GM18498 (cell line): ENCODE measurements at regions not wholly inside any gene's neighbourhood (a gene's known extent, or its start where the extent isn't known, plus 50 kb on each side); places are given as distances from the start of the nearest gene placed in this dataset.
"Not testable (repeated sequence)": the region's sequence is repeated elsewhere in the genome, so short reads cannot be mapped to it uniquely, and the experiment has no call there.

Experiments used
- ATAC-seq: cut with Tn5 transposase; IDR thresholded peaks from one replicate; pipeline ENCODE4 v1.9.1; 2021; ENCODE audit warnings: mild to moderate bottlenecking, moderate library complexity; ENCODE audit not compliant: unreplicated experiment

DNA sequence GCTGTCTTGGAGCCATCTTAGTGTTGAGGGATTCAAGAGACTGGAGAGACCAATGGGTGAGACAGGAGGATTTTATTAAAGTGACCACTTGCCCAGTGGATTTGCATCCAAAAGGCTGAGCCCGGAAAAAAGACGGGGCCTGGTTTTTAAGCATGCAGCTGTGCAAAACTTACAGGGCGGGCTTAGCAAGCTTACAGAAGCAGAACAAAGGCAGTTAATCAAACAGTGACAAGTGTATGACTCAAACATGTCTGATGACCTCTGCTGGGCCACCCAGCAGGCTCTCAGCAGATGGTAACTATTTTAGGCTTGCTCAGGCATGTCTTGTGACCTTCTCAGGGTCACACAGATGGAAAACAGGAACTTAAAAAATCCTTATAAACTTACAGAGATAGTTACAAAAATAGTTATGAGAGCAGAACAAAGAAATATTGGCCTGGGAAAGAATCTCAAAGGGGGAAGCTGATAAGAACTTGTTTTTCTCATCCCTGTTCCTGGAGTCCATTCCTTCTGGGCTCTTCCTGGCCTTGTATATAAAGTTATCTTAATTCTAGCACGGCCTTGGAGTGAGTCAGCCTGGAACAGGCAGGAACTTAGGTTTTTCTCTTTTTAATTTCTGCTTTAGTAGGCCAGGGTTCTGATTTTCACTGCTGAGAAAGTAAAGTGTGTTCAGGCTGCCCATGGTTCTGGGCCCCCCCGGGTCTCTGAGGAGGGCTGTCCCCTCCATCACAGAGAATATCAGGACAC is 141.3 kb downstream of the CCDC74A start:
- not testable (repeated sequence) for ATAC-seq

DNA sequence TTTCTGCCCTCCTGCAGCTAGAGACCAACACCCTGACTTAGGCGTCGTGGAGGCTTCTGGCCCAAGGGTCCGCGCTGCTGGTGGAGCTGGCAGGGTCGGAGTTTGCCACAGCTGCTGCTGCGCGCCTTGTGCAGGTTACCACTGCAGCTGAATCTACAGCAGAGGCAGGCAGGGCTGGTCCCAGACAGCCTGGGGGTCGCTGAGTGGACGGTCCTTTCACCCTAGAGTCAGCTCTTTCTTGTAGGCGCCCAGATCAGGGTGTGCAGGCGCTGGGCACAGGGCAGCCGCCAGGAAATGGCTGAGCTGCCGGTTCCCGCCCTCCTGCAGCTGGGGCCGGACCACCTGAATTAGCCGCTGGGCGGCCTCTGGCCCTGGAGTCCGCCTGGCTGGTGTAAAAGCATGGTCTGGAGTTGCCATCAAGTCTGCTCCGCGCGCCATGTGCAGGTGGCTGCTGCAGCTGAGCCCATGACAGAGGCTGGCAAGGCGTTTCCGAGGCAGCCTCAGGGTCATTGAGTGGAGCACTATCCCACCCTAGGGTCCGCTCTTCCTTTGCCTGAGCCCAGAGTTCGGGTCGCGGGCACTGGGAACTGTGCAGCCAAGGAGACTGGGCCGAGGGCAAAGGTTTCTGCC is 144.3 kb downstream of the CCDC74A start:
- ATAC-seq = not testable (repeated sequence)

DNA sequence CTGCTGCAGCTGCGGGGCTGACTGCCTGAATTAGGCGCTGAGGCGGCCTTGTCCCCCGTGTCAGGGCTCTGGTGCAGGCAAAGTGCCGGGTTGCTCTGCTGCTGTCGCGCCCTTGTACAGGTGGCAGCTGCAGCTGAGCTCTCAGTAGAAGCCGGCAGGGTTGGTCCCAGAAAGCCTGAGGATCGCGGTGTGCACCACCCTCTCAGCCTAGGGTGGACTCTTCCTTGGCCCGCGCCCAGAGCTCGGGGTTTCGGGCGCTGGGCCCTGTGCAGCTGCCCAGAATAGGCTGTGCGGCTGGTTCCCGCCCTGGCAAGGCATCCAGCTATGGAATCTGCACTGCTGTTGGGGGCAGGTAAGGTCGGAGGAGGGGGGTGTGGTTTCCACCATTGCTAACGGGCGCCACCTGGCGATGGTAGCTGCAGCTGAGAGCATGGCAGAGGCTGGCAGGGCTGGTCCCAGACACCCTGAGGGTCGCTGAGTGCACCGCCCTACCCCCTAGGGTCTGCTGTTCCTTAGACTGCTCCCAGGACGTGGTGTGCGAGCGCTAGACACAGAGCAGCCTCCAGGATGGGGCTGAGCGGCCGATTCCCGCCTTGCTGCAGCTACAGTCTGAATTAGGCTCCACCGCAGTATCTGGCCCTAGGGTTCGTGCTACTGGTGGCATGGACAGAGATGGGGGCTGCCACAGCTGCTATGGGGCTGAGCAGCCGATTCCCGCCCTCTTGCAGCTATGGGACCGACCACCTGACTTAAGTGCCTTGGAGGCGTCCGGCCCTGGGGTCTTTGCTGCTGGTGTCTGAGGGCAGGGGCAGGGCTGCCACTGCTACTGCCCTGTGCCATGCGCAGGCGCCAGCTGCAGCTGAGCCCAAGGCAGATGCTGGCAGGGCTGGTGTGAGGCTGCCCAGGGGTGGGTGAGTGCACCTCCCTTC is 145.0 kb downstream of the CCDC74A start:
- peak; percentile 88 for ATAC-seq

DNA sequence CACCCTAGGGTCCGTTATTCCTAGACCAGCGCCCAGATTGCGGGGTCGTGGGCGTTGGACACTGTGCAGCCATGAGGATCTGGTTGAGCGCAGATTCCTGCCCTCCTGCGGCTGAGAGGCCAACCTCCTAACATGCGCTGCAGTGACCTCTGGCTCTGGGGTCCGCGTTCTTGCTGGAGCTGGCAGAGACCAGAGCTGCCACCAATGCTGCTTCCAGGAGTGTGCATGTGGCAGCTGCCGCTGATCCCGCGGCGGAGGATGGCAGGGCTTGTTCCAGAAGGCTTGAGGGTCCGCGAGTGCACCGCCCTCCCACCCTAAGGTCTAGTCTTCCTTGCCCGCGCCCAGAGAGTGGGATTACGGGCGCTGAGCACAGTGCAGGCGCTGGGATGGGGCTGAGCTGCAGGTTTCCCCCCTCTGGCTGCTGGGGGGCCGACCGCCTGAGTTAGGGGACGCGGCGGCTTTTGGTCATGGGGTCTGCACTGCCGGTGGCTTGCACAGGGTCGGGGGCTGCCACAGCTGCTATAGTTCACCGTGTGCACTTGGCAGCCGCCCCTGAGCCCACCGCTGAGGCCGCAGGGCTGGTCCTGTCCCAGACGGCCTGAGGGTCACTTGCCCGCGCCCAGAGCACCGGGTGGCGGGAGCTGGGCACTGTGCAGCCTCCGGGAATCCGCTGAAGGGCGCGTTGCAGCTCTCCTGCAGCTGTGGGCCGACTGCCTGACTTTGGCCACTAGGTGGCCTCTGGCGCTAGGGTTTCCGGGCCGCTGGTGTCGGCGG is 145.9 kb downstream of the CCDC74A start:
- ATAC-seq = peak; percentile 93

DNA sequence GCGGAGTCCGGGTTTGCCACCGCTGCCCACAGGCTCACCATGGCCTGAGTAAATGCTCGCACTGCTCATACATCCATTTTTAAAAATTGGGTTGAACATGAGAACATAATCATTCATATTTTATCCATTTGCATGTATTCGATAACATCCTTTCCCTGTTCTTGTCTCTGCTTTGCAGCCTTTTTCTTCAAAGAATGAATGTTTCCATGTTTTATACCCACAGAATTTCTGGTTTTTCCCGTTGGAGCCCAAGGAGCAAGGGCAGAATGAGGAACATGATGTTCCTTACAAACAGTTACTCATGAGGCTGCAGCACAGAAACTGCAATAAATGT is 146.5 kb downstream of the CCDC74A start:
- no peak for ATAC-seq

- peak; percentile 2 for ATAC-seq
Observed at GRCh38 chr2:131681611-131682121, 154.0 kb downstream of the CCDC74A start.

DNA sequence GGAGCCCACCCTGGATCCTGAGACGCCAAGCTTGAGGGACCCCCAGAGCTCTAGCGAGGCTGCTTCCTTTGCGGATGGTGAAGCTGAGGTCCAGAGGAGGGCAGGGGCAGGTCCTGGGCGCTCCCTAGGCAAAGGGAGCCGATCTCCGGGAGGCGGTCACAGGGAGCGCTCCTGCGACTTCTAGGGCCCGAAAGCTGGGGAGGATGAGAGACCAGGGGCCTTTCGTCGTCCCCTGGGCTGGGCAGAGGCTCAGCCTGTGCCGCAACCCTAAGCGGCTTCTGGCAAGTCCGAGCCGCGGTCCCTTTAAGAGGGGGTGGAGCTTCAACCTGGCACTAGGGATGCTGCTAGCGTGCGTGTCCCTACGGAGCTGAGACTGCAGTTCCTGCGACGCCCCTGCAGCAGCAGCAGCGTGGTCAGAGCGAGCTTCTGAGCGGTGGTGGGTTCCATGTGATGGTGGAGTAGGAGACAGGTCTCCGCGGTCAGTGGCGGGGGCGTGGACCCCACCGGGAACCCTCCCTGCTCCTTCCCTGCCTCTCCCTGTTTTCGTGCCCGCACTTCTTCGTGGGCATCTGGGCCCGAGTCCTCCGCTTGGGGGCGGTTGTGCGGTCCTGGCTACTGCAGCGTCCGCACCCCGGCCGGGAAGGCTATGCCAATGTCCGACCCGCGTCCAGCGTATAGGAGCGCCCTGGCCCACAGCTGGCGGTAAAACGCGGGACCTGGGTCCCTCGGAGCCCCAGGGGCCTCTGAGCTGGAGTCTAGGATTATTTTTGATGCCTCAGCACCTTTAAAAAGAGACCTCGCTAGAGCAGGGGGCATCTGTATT is 154.6 kb downstream of the CCDC74A start:
- peak; percentile 100 for ATAC-seq

DNA sequence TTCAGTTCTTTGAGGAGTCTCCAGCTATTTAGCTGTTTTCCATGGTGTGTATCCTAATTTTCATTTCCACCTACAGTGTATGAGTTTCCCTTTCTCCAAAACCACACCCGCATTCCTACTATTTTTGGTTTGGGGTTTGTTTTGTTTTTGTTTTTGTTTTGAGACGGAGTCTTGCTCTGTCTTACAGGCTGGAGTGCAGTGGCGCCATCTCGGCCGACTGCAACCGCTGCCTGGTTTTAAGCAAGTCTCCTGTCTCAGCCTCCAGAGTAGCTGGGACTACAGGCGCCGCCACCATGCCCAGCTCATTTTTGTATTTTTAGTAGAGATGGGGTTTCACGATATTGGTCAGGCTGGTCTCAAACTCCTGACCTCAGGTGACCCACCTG is 155.2 kb downstream of the CCDC74A start:
- ATAC-seq = peak; percentile 32

DNA sequence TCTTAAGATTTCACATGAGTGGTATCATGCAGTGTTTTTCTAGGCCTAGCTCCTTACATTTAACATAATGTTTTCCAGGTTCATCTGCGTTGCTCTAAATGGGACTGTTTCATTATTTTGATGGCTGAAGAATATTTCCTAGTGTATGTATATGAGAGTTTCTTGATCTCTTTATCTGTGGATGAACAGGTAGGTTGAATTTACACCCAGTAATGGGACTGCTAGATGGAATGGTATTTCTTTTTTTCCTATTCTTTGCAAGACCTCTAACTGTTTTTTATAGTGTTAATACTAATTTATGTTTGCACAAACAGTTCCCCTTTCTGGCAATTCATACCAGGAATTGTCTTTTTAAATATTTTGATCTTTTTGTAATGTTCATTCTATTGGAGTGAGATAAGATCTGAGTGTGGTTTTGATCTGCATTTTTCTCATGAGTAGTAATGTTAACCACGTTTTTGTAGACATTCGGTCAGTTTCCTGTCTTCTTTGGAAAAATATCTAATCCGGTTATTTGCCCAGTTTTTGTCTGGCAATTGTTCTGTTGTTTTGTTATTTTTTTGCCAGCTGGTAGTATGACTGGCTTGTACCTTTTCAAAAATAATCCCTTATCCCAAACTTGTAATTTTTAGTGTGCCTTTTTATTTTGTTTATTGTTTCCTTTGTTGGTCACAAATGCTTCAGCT is 157.1 kb downstream of the CCDC74A start:
- ATAC-seq = not testable (repeated sequence)

- not testable (repeated sequence) for ATAC-seq
Observed at GRCh38 chr2:131686164-131686893, 158.6 kb downstream of the CCDC74A start.

GRCh38 chr2:131686894-131687238 is 159.2 kb downstream of the CCDC74A start:
- not testable (repeated sequence) for ATAC-seq

GRCh38 chr2:131689066-131689465 is 161.4 kb downstream of the CCDC74A start:
- ATAC-seq = not testable (repeated sequence)

DNA sequence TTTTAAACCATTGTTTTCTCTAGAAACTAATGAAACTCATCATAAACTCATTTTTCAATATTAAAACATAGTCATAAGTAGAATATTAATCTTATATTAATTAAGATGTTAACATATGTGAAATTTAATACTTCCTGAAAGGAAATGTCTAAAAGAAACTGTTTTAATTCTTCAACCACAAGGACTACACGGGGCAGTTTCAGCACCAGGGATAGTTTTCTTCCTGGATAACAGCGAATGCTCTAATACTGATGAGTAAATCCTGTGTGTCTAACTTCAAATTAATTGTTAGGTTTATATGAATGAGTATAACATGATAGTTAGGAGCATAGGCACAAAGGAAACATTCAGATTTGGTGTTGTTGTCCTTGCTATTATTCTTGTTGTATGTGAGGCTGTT is 183.6 kb downstream of the CCDC74A start:
- not testable (repeated sequence) for ATAC-seq

- ATAC-seq = not testable (repeated sequence)
Observed at GRCh38 chr2:131717907-131718306, 190.2 kb downstream of the CCDC74A start.

- ATAC-seq = not testable (repeated sequence)
Observed at GRCh38 chr2:131721163-131721562, 193.5 kb downstream of the CCDC74A start.

DNA sequence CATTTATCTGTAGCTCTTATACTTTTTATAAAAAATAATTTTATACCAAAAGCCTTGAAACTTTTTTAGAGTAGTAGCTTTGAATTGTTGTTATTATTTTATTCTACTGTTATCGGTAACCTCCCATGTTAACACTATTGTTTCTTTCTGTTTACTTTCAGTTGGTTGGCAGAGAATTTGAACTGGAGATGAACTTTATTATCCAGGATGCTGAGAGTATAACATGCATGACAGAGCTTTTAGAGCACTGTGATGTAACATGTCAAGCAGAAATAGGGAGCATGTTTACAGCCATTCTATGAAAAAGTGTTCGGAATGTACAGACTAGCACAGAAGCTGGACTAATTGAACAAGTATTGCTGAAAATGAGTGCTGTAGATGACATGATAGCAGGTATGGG is 194.6 kb downstream of the CCDC74A start:
- not testable (repeated sequence) for ATAC-seq

DNA sequence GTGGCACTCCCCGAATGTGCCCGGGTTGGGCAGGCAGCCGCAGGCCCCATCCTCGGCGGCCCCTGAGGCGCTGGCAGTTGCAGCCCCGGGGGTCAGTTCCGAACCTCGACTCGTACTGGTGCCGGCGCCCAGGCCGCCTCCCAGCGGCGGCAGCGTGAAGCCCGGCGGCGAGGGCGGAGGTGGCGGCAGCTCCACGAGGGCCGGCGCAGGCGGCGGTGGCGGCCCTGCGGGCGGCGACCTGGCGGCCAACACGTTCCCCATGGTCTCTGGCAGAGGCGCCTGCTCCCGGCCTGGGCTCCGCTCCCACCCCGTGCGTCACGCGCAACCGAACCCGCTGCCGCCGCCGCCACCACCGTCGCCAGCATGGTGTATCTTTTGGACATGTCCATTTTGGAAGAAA is 196.3 kb downstream of the CCDC74A start:
- no peak for ATAC-seq

GRCh38 chr2:131728451-131728850 is 200.8 kb downstream of the CCDC74A start:
- ATAC-seq = not testable (repeated sequence)
